Panc1 (cell line): ENCODE measurements at regions not wholly inside any gene's neighbourhood (a gene's known extent, or its start where the extent isn't known, plus 50 kb on each side); places are given as distances from the start of the nearest gene placed in this dataset.
"Not testable (repeated sequence)": the region's sequence is repeated elsewhere in the genome, so short reads cannot be mapped to it uniquely, and the experiment has no call there.

Experiments used
- ATAC-seq: fragments of 200-7000 bp; cut with Tn5 transposase; 2 replicates; pipeline ENCODE4 v1.9.1; 2020; ENCODE audit warnings: mild to moderate bottlenecking, moderate library complexity
- BruUV-seq: library from RNA; stranded (reverse); fragments of 400-500 nt; replicated peaks from 2 replicates; lab custom pipeline; 2021; lab: Mats Ljungman, UMichigan
- CTCF ChIA-PET: fragments of 300-600 bp; sonication (Branson Sonifier 250); formaldehyde crosslinking; loops from one replicate; lab custom pipeline; 2022; ENCODE audit warnings: antibody characterized with exemption; lab: Charles Lee
- POLR2A ChIA-PET: fragments of 300-600 bp; sonication (Branson Sonifier 250); formaldehyde crosslinking; loops from one replicate; lab custom pipeline; 2022; ENCODE audit warnings: antibody characterized with exemption; lab: Charles Lee
- DNase-seq: peaks from one replicate; pipeline ENCODE4 v3.0.0-alpha.2; 2010; ENCODE audit warnings: low read depth, low spot score
- H3K27ac ChIP-seq: 2 replicates; pipeline ENCODE4 v1.5.1; 2011; ENCODE audit warnings: mild to moderate bottlenecking, low read length, inconsistent platforms
- H3K27me3 ChIP-seq: fragments of 200-500 bp; sonication (Bioruptor generic); 2 replicates; pipeline ENCODE4 v1.6.0; 2014; ENCODE audit warnings: low read length, inconsistent platforms; ENCODE audit not compliant: control insufficient read depth, insufficient read depth
- H3K36me3 ChIP-seq: fragments of 200-500 bp; sonication (Bioruptor generic); 2 replicates; pipeline ENCODE4 v1.5.1; 2014; ENCODE audit warnings: inconsistent platforms, mild to moderate bottlenecking, low read length, moderate library complexity; ENCODE audit not compliant: control insufficient read depth, insufficient read depth
- H3K4me1 ChIP-seq: 2 replicates; pipeline ENCODE4 v1.5.1; 2011; ENCODE audit warnings: inconsistent platforms, mild to moderate bottlenecking, low read length, moderate library complexity; ENCODE audit not compliant: control insufficient read depth, insufficient read depth
- H3K4me3 ChIP-seq, 2 experiments: 2 replicates each; pipeline ENCODE4 v1.5.1; 2011 to 2012; ENCODE audit warnings: low read depth in 2 of 2, low read length in 2 of 2, mild to moderate bottlenecking in 2 of 2, inconsistent platforms in 1 of 2, moderate library complexity in 1 of 2
- H3K9me3 ChIP-seq: fragments of 200-500 bp; sonication (Bioruptor generic); 2 replicates; pipeline ENCODE4 v1.5.1; 2014; ENCODE audit warnings: low read depth, mild to moderate bottlenecking, inconsistent platforms, low read length, moderate library complexity; ENCODE audit not compliant: control insufficient read depth, insufficient read depth
- POLR2AphosphoS5 ChIP-seq: IDR thresholded peaks from 2 replicates; pipeline ENCODE4 v1.6.1; 2012; ENCODE audit warnings: mild to moderate bottlenecking, low read depth, low read length, moderate library complexity
- SIN3A ChIP-seq: IDR thresholded peaks from 2 replicates; pipeline ENCODE4 v1.6.1; 2012; ENCODE audit warnings: low read depth, mild to moderate bottlenecking, low read length, moderate library complexity, borderline replicate concordance; ENCODE audit not compliant: insufficient read depth
- TCF7L2 ChIP-seq: IDR thresholded peaks from 2 replicates; pipeline ENCODE4 v1.6.1; 2011; ENCODE audit warnings: mild to moderate bottlenecking, low read depth, low read length, inconsistent platforms
- in situ Hi-C: cut with HindIII; loops from 2 replicates; pipeline ENCODE4 v1.10.0; 2016; ENCODE audit warnings: low sequenced_read_pairs, low pct_unique_long_range_greater_than_20kb
- intact Hi-C: fragments of 100-400 bp; cut with micrococcal nuclease; formaldehyde crosslinking; loops from one replicate; pipeline ENCODE4 v1.10.0; 2022; ENCODE audit not compliant: unreplicated experiment
- TF ChIP-seq, protein P1 (sequence below): fragments of 450-650 bp; IDR thresholded peaks from 2 replicates; pipeline ENCODE4 v1.5.1; 2017; ENCODE audit warnings: mild to moderate bottlenecking
- TF ChIP-seq, protein P2 (sequence below), 2 experiments: IDR thresholded peaks; 2 replicates each; pipeline ENCODE4 v1.6.1; 2011 to 2012; ENCODE audit warnings: low read depth in 2 of 2, control low read depth in 1 of 2, low read length in 1 of 2, mild to moderate bottlenecking in 1 of 2, moderate library complexity in 1 of 2; ENCODE audit not compliant: insufficient read depth in 1 of 2

DNA sequence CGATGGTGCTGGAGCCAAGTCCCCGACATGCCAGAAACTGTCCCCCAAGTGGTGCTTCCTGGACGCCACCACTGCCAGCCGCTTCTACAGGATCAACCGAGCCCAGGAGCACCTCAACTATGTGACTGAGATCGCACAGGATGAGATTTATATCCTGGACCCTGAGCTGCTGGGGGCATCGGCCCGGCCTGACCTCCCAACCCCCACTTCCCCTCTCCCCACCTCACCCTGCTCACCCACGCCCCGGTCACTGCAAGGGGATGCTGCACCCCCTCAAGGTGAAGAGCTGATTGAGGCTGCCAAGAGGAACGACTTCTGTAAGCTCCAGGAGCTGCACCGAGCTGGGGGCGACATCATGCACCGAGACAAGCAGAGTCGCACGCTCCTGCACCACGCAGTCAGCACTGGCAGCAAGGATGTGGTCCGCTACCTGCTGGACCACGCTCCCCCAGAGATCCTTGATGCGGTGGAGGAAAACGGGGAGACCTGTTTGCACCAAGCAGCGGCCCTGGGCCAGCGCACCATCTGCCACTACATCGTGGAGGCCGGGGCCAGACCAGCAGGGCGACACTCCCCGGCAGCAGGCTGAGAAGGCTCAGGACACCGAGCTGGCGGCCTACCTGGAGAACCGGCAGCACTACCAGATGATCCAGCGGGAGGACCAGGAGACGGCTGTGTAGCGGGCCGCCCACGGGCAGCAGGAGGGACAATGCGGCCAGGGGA lies 91.0 kb downstream of the LACC1 start:
- ATAC-seq, H3K36me3 ChIP-seq, in situ Hi-C loops, intact Hi-C loops, CTCF ChIA-PET, H3K4me3 ChIP-seq, DNase-seq, H3K27me3 ChIP-seq, H3K27ac ChIP-seq, POLR2A ChIA-PET, H3K9me3 ChIP-seq, BruUV-seq, H3K4me1 ChIP-seq: not testable (repeated sequence)

DNA sequence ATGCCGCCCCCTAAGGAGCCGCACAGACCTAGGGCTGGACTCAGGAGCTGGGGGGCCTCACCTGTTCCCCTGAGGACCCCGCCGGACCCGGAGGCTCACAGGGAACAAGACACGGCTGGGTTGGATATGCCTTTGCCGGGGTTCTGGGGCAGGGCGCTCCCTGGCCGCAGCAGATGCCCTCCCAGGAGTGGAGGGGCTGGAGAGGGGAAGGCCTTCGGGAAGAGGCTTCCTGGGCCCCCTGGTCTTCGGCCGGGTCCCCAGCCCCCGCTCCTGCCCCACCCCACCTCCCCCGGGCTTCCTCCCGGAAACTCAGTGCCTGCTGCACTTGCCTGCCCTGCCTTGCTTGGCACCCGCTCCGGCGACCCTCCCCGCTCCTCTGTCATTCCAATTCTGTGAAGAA lies 91.6 kb downstream of the LACC1 start:
- POLR2A ChIA-PET = not testable (repeated sequence)

DNA sequence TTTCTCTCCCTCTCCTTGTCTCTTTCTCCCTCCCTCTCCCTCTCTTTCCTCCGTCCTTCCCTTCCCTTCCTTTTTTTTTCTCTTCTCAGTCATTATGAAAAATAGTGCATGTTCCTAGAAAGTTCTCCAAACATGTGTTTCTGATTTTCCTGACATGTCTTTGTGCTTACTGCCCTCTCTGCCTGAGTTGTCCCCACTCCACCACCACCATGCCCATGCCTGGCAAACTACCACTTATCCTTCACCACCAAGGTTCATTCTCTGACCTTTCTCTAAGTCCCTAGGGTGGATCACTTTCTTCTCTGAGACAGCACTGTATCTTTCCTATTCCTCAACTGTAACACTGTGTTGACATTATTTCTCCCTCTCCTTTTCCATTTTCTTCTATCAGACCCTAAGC lies 98.2 kb downstream of the LACC1 start:
- in situ Hi-C loops = no loop called here
- no TSS peak for BruUV-seq

More for the DNA sequence above, 91.6 kb downstream of the LACC1 start:
- H3K9me3 ChIP-seq, in situ Hi-C loops, DNase-seq, H3K27ac ChIP-seq, BruUV-seq, H3K4me1 ChIP-seq, H3K4me3 ChIP-seq, ATAC-seq, CTCF ChIA-PET, H3K27me3 ChIP-seq, H3K36me3 ChIP-seq, intact Hi-C loops: not testable (repeated sequence)

More for the DNA sequence above, 98.2 kb downstream of the LACC1 start:
- intact Hi-C loops = no loop called here
- no peak for DNase-seq
- H3K27ac ChIP-seq = no peak overlapping the region
- ChIA-PET CTCF (no interaction called here), POLR2A (no interaction called here)
- no peak for ATAC-seq
- no peaks in the 10 kb centered on the region for H3K27me3 ChIP-seq
- TF ChIP-seq, protein P1, sequence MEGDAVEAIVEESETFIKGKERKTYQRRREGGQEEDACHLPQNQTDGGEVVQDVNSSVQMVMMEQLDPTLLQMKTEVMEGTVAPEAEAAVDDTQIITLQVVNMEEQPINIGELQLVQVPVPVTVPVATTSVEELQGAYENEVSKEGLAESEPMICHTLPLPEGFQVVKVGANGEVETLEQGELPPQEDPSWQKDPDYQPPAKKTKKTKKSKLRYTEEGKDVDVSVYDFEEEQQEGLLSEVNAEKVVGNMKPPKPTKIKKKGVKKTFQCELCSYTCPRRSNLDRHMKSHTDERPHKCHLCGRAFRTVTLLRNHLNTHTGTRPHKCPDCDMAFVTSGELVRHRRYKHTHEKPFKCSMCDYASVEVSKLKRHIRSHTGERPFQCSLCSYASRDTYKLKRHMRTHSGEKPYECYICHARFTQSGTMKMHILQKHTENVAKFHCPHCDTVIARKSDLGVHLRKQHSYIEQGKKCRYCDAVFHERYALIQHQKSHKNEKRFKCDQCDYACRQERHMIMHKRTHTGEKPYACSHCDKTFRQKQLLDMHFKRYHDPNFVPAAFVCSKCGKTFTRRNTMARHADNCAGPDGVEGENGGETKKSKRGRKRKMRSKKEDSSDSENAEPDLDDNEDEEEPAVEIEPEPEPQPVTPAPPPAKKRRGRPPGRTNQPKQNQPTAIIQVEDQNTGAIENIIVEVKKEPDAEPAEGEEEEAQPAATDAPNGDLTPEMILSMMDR = no peak
- TF ChIP-seq, protein P2, sequence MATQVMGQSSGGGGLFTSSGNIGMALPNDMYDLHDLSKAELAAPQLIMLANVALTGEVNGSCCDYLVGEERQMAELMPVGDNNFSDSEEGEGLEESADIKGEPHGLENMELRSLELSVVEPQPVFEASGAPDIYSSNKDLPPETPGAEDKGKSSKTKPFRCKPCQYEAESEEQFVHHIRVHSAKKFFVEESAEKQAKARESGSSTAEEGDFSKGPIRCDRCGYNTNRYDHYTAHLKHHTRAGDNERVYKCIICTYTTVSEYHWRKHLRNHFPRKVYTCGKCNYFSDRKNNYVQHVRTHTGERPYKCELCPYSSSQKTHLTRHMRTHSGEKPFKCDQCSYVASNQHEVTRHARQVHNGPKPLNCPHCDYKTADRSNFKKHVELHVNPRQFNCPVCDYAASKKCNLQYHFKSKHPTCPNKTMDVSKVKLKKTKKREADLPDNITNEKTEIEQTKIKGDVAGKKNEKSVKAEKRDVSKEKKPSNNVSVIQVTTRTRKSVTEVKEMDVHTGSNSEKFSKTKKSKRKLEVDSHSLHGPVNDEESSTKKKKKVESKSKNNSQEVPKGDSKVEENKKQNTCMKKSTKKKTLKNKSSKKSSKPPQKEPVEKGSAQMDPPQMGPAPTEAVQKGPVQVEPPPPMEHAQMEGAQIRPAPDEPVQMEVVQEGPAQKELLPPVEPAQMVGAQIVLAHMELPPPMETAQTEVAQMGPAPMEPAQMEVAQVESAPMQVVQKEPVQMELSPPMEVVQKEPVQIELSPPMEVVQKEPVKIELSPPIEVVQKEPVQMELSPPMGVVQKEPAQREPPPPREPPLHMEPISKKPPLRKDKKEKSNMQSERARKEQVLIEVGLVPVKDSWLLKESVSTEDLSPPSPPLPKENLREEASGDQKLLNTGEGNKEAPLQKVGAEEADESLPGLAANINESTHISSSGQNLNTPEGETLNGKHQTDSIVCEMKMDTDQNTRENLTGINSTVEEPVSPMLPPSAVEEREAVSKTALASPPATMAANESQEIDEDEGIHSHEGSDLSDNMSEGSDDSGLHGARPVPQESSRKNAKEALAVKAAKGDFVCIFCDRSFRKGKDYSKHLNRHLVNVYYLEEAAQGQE (IDR thresholded peaks at IDR 0.05; ENCODE audit: insufficient read depth in 1 of 2, low read depth in 2 of 2, low read length in 1 of 2) = no peak
- no peak for TF ChIP-seq SIN3A
- no peak for TF ChIP-seq POLR2AphosphoS5
- no peak for TF ChIP-seq TCF7L2
- no peak overlapping the region for H3K4me3 ChIP-seq
- H3K9me3 ChIP-seq = no peaks in the 10 kb centered on the region
- H3K4me1 ChIP-seq = no peaks in the 10 kb centered on the region
- no peaks in the 10 kb centered on the region for H3K36me3 ChIP-seq
